ENCODE measurements at regions not wholly inside any gene's neighbourhood (a gene's known extent, or its start where the extent isn't known, plus 50 kb on each side); places are given as distances from the start of the nearest gene placed in this dataset.

DNA sequence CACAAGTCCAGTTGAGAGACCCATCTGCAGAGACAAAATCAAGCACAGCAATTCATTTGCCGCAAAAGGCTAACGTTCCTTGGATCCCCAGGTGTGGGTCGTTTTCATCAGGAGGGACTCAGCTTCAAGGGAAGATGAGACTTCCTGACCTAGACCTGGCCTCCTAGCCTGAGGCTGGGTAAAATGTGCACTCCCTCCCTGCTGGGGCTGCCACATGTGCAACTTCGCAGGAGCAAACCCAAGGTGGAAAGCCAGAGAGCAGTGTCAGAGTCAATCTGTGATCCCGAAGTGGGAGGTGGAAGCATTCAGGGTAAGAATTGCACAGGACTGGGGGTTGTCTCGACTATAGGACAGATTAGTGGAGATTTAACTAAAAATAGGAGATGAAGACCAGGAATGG lies 164.7 kb upstream of the UMPS start:
- no peak for DNase-seq (ENCODE audit: low read depth)
- no peak overlapping the region for H3K4me3 ChIP-seq (ENCODE audit: low read length)
- TF ChIP-seq, protein P1, sequence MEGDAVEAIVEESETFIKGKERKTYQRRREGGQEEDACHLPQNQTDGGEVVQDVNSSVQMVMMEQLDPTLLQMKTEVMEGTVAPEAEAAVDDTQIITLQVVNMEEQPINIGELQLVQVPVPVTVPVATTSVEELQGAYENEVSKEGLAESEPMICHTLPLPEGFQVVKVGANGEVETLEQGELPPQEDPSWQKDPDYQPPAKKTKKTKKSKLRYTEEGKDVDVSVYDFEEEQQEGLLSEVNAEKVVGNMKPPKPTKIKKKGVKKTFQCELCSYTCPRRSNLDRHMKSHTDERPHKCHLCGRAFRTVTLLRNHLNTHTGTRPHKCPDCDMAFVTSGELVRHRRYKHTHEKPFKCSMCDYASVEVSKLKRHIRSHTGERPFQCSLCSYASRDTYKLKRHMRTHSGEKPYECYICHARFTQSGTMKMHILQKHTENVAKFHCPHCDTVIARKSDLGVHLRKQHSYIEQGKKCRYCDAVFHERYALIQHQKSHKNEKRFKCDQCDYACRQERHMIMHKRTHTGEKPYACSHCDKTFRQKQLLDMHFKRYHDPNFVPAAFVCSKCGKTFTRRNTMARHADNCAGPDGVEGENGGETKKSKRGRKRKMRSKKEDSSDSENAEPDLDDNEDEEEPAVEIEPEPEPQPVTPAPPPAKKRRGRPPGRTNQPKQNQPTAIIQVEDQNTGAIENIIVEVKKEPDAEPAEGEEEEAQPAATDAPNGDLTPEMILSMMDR (conservative IDR thresholded peaks at IDR 0.05; ENCODE audit: low read length): no peak

DNA sequence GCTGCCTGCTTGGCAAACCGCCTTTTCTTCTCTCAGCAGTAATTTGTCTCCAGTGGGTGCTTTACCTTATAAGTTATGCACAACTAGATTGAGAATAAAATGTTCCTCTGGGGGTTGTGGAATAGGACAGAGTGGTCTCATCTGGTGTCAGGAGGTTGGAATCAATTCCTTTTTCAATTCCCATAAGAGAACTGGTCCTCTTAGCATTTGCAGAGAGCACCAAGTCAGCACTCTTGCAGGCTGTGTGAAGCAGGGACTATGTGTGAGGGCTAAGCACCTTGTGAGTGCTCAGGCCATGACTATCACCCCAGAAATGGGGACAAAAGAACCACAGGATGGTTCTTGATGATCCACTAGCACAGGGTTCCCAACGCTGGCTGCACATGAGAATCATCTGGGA lies 163.6 kb upstream of the UMPS start:
- no peak overlapping the region for H3K4me3 ChIP-seq (ENCODE audit: low read length)
- TF ChIP-seq, protein P1 (conservative IDR thresholded peaks at IDR 0.05; ENCODE audit: low read length): no peak
- no peak for DNase-seq (ENCODE audit: low read depth)

DNA sequence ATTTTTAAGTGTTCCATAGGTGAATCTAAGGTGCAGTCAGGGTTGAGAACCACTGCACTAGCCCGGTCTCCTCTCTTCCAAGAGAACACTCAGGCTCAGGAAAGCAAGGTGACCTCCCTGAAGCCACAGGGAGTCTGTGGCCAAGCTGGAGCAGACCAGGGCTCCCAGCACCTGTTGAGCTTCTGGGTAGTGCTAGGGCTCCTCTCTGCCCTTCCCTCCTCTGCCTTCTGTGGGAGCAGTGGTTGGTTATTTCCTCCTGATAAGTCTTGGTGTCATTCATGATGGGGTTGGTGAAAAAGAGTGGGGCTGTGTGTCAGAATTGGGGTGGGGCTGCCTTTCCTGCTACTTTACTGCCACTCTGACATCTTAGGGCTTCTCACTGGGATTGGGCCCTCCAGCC lies 163.1 kb upstream of the UMPS start:
- no peak overlapping the region for H3K4me3 ChIP-seq (ENCODE audit: low read length)
- no peak for DNase-seq (ENCODE audit: low read depth)
- TF ChIP-seq, protein P1 (conservative IDR thresholded peaks at IDR 0.05; ENCODE audit: low read length): no peak

DNA sequence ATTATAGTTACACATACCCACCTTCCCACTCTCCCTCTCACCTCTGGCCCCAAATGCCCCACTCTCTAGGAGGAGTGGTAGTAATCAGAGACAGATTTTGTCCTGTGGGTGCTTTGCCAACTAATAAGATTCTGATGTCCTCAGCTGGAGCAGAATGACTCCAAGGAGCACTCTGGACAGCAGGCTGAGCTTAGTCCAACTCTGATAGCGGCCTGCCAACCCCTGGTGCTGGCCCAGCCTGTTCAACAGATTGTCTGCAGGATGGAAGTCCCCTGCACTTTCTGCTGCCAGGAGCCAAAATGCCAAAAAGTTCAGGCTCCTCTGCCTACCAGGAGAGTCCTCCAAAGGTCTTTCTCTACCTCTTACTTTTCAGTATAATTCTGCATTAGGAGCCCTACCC lies 160.5 kb upstream of the UMPS start:
- TF ChIP-seq, protein P1 (conservative IDR thresholded peaks at IDR 0.05; ENCODE audit: low read length): no peak
- H3K4me3 ChIP-seq (ENCODE audit: low read length): no peak overlapping the region
- no peak for DNase-seq (ENCODE audit: low read depth)

DNA sequence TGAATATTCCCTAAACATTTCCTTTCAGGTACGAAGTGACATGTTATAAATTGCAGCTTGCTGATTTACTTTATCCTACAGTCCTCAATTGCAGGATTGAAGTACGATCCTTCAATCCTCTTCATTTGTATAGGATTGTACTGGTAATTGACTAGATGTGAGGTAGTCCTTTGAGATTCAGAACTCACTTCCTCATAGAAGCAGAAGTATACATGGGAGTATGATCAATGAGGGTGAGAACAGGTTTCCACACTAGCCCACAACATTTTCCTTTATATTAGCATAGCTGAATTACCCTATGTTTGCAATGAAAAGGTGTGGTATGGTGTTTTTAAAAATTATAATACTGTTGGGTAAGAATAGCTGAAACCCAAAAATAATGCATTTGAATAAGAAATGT lies 160.0 kb upstream of the UMPS start:
- no peak overlapping the region for H3K4me3 ChIP-seq (ENCODE audit: low read length)
- TF ChIP-seq, protein P1 (conservative IDR thresholded peaks at IDR 0.05; ENCODE audit: low read length): no peak
- no peak for DNase-seq (ENCODE audit: low read depth)

DNA sequence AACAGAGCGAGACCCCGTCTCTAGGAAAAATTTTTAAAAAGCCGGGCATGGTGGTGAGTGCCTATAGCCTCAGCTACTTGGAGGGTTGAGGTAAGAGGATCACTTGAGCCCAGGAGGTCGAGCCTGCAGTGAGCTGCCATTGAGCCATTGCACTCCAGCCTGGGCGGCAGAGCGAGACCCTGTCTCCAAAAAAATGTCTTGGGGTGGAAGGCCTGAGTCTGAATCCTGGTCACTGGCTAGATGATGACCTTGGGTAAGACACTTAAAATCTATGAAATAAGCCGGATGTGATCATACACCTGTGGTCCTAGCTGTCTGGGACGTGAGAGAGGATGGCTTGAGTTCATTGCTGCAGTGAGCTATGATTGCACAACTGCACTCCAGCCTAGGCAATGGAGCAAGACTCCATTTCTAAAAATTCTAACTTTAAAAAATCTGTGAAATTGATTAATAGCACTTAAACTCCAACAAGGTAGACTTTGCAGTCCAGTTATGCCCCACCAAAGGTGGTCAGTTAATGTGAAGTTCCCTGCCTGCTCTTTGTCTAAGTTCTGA lies 157.3 kb upstream of the UMPS start:
- no peak for DNase-seq (ENCODE audit: low read depth)
- TF ChIP-seq, protein P1 (conservative IDR thresholded peaks at IDR 0.05; ENCODE audit: low read length): no peak

DNA sequence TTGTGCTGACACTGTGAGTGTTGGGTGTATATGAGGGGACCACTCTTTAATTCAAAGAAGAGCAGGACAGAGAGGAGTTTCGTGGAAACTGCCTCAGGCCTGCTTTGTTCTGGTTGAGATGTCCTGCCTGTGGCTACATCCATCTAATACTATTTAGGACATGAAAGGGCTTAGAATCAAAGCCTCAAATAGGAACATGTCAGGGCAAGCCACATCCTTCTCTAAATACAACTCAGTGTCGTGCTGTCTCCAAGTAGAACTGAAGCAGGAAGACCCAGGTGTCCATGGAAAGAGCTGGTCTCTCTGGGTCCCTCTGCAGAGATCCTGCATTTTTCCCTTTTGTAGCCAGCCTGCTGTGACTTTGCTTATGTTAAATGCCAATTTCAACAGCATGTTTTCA lies 156.2 kb upstream of the UMPS start:
- TF ChIP-seq, protein P1 (conservative IDR thresholded peaks at IDR 0.05; ENCODE audit: low read length): no peak
- no peak for DNase-seq (ENCODE audit: low read depth)
- H3K4me3 ChIP-seq (ENCODE audit: low read length): no peak overlapping the region

More for the DNA sequence above, 157.3 kb upstream of the UMPS start:
- H3K4me3 ChIP-seq (ENCODE audit: low read length): no peak overlapping the region
